ENCODE measurements at regions not wholly inside any gene's neighbourhood (a gene's known extent, or its start where the extent isn't known, plus 50 kb on each side); places are given as distances from the start of the nearest gene placed in this dataset.
A peak's percentile ranks its signal among the peaks of the same experiment; 100 is the strongest.
"Not testable (repeated sequence)": the region's sequence is repeated elsewhere in the genome, so short reads cannot be mapped to it uniquely, and the experiment has no call there.

- DNase-seq: no peak
These were observed 143.5 kb upstream of the PALMD start for GRCh38 chr1:99502400-99502799.

- DNase-seq: no peak
These were observed 142.6 kb upstream of the PALMD start for GRCh38 chr1:99503276-99503747.

GRCh38 chr1:99504287-99504686, 141.6 kb upstream of the PALMD start:
- DNase-seq: no peak

- DNase-seq: no peak
These were observed 139.3 kb upstream of the PALMD start for GRCh38 chr1:99506631-99507030.

- DNase-seq: not testable (repeated sequence)
These were observed 138.5 kb upstream of the PALMD start for GRCh38 chr1:99507446-99507845.

DNA sequence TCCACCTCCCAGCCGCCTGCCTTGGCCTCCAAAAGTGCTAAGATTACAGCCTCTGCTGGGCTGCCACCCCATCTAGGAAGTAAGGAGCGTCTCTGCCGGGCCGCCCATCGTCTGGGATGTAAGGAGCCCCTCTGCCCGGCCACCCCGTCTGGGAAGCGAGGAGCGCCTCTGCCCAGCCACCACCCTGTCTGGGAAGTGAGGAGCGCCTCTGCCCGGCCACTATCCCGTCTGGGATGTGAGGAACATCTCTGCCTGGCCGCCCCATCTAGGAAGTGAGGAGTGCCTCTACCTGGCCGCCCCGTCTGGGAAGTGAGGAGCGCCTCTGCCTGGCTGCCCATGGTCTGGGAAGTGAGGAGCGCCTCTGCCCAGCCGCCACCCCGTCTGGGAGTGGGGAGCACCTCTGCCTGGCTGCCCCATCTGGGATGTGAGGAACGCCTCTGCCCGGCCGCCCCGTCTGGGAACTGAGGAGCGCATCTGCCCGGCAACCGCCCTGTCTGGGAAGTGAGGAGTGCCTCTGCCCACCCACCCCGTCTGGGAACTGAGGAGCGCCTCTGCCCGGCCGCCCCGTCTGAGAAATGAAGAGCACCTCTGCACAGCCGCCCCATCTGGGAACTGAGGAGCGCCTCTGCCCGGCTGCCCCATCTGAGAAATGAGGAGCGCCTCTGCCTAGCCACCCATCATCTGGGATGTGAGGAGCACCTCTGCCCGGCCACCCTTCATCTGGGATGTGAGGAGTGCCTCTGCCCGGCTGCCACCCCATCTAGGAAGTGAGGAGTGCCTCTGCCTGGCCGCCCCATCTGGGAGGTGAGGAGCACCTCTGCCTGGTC, 137.8 kb upstream of the PALMD start:
- no peak for DNase-seq

- not testable (repeated sequence) for DNase-seq
These were observed 137.0 kb upstream of the PALMD start for GRCh38 chr1:99508733-99509445.

- DNase-seq: not testable (repeated sequence)
These were observed 130.9 kb upstream of the PALMD start for GRCh38 chr1:99514823-99515552.

DNA sequence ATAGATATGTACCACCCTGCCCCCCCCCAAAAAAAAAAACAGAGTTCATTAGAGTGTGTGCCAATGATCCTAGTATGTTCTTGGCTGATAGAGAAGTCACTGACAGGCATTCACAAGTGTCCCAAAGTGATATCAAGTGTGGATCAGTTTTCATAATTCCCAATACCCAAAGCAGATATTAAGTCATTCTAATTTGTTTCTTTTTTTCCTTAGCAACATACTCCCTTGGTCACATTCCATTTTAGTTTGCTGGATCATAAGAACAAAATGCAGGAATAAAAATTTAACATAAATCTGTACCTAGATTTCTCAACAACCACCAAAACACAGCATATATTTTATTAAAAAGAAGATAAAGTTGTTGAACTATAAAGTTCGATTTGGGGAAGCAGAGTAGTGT, 129.8 kb upstream of the PALMD start:
- DNase-seq: no peak

DNA sequence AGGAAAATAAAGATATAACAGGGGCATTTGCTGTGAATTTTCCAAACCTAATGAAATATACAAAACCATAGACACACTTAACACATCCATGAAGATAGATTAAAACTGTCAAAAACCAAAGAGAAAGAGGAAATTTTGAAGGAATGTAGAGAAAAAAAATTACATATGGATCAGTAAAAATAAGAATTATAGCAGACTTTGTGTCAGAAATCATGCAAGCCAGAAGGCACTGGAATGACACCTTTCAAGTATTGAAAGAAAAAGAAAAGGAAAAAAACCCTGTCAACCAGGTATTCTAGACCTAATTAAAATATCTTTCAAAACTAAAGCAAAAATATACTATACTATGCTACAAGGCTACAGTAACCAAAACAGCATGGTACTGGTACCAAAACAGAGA, 125.8 kb upstream of the PALMD start:
- DNase-seq: no peak

DNA sequence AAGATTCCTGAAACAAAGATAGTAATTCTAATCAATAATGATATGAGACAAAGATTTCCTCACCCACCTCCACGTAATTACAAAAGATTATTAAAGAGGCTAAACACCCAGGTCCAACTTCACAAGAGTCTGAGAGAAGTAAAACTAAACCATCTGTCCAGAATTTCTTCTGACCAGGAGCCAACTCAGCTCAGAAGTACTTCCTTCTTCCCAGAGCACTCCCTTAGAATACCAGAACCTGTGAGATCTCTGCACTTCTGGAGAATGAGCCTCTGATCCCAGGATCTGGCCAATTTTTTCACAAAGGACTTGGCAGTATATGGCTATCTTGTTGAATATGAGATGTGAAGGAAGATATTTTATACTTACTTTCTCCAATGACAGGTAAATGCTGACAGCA, 120.6 kb upstream of the PALMD start:
- no peak for DNase-seq

DNA sequence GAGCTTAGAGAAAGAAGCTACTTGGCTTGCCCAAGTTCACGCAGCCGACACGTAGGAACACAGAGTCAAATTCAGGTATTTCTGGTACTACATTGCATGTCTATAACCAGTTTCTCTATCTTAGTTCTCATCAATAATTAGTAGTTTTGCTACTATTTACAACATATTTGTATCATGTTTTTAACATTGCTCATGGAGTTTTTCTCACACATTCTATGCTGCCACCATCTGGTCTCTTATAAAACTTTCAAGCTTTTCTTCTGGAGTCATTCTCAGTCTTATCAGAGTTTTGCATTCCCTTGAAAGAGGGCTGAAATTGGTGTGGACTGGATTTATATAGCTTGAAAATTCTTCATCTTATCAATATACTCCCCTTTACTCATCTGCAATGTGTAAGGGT, 118.8 kb upstream of the PALMD start:
- DNase-seq: no peak

DNA sequence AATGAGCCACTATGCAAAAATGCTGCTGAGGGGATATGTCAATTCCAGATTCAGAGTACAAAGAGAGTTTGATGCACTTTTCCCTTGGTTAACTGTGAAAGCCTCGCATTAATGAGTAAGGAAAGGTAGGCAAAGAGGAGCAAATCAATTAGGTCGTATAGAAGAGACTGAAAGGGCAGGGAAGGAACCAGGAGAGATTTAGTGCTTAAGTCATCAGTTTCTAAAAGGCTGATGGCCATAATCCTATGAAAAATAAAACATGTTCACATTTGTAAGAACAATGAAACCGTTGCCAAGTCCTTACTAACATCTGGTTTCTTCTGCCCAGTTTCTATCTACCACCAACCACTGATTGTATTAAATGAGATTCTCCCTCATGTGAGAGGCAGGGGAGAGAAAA, 118.4 kb upstream of the PALMD start:
- no peak for DNase-seq

GRCh38 chr1:99529002-99529401, 116.9 kb upstream of the PALMD start:
- DNase-seq: no peak

DNA sequence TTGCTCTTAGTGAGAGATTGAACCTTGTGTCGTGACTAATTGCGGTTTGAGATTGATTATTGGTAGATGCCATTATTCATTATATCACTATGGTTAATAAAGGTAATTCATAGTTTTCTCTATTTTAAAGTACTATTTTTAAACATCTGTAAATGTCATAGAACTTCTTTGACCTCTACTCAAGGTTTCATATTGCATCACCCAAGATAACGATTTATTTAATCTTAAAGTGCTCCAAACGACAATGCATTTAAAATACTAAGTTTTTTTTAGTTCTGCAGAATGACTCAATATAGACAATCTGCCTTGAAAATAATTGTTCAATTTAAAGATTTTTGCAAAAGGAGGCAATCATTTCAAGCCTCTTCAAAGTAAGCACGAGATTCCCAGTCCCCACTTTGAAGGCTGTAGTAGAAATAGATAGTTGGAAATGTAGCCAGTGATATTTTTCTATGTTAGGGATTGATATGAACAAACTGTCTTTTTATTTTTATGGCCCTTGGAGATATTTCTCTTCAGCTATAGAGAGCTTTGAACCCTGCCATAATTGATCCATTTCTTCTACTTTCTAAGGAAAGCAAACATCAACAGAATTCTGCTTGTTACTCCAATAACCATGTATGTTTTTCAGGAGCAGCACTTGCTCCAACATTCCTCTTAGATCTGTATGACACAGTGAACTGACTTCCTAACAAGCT, 114.2 kb upstream of the PALMD start:
- DNase-seq: no peak

GRCh38 chr1:99532276-99532580, 113.7 kb upstream of the PALMD start:
- no peak for DNase-seq

DNA sequence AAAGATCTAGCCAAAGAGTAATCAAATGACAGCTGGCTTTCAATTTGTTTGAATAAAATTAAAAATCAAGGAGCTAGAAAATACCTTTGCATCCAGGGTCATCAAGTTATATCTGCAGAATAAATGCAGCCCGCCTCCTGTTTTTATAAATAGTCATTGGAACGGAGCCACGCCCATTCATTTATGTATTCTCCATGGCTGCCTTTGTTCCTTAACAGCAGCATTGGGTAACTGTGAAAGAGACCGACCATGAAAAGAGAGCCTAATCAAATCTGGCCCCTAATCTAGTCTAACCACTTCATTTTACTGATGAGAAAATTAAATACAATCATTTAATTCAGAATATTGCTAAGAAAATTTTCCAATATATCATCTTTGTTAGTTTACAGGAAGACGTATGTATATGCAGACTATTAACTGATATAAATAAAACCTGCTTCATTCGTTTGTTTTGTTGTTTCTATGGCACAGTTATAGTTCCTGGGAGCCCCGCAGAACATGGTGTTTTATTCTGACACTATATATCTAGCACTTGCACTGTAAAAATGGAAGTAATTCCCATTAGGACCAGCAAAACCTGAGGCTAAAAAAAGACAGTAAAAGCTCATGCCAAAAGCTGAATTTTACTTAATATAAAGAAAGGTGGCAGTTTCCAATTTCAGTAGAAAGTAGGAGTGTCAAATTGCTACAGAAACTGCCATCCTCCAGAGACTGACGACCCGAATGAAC, 111.8 kb upstream of the PALMD start:
- DNase-seq: peak; percentile 45

DNA sequence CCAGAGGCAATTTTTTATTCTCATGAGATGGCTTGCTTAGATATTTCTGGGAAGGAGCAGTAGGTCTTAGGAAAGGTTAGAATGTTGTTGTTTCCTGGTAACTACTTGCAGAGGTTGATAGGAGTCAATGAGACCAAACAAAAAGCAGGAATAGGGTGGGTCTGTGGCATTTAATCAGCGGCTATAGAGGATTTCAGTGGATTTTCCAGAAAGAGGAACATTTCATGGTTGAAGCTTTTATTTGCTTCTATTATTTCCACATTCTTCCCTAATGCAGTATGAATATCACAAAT, 111.3 kb upstream of the PALMD start:
- no peak for DNase-seq

DNA sequence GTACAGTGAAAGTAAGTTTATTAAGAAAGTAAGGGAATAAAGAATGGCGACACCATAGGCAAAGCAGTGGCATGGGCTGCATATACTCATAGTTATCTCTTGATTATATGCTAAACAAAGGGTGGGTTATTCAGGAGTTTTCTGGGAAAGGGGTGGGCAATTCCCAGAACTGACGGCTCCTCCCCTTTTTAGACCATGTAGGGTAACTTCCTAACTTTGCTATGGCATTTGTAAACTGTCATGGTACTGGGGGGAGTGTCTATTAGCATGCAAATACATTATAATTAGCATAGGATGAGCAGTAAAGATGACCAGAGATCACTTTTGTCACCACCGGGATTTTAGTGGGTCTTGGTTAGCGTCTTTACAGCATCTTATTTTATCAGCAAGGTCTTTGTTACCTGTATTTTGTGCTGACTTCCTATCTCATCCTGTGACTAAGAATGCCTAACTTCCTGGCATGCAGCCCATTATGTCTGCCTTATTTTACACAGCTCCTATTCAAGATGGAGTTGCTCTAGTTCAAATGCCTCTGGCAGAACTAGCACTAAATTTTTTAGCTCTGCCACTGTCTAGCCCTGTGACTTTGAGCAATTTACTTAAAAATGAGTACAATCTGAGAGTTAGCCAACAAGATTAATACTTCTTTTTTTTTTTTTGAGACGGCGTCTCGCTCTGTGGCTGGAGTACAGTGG, 110.3 kb upstream of the PALMD start:
- DNase-seq: no peak

GRCh38 chr1:99537886-99538617, 107.9 kb upstream of the PALMD start:
- DNase-seq: no peak

DNA sequence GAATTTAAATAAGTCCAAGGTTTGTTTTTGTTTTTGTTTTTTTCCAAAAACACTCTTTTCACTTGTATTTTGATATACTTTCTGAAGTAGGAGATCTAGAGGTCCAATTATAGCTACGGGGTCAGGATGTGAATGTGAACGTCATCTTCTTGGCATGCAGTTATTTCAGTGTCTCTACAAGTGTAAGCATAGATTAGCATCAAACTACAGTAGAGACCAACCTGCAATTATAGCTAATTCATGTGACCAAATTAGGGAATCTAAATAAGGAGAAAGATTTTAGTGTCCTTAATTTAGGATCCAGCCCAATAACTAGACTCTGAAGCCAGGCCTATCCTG, 107.3 kb upstream of the PALMD start:
- no peak for DNase-seq

Measured in left kidney (tissue), 1 donor.